DMS79 (cell line): ENCODE measurements at regions not wholly inside any gene's neighbourhood (a gene's known extent, or its start where the extent isn't known, plus 50 kb on each side); places are given as distances from the start of the nearest gene placed in this dataset.
"Not testable (repeated sequence)": the region's sequence is repeated elsewhere in the genome, so short reads cannot be mapped to it uniquely, and the experiment has no call there.

Source experiments
- DNase-seq: peaks from one replicate; lab custom pipeline; 2025; lab: John Stamatoyannopoulos, UW

- DNase-seq: no peak
Observed at GRCh38 chr10:85459906-85460305, 906.7 kb downstream of the GRID1 start.

GRCh38 chr10:85464336-85464735 lies 902.3 kb downstream of the GRID1 start:
- no peak for DNase-seq

GRCh38 chr10:85477979-85478378 lies 888.6 kb downstream of the GRID1 start:
- no peak for DNase-seq

GRCh38 chr10:85490431-85490830 lies 876.2 kb downstream of the GRID1 start:
- no peak for DNase-seq

- DNase-seq: no peak
Observed at GRCh38 chr10:85491652-85492051, 874.9 kb downstream of the GRID1 start.

- DNase-seq: no peak
Observed at GRCh38 chr10:85492684-85493083, 873.9 kb downstream of the GRID1 start.

- DNase-seq: no peak
Observed at GRCh38 chr10:85493703-85494102, 872.9 kb downstream of the GRID1 start.

GRCh38 chr10:85504641-85505040 lies 862.0 kb downstream of the GRID1 start:
- not testable (repeated sequence) for DNase-seq

- no peak for DNase-seq
Observed at GRCh38 chr10:85508159-85508558, 858.4 kb downstream of the GRID1 start.

GRCh38 chr10:85510682-85511081 lies 855.9 kb downstream of the GRID1 start:
- no peak for DNase-seq

- DNase-seq: no peak
Observed at GRCh38 chr10:85513436-85513835, 853.2 kb downstream of the GRID1 start.

GRCh38 chr10:85515316-85515715 lies 851.3 kb downstream of the GRID1 start:
- no peak for DNase-seq

- DNase-seq: no peak
Observed at GRCh38 chr10:85524001-85524666, 842.5 kb downstream of the GRID1 start.

- DNase-seq: no peak
Observed at GRCh38 chr10:85527616-85528317, 838.8 kb downstream of the GRID1 start.

- DNase-seq: no peak
Observed at GRCh38 chr10:85528318-85528652, 838.3 kb downstream of the GRID1 start.

- no peak for DNase-seq
Observed at GRCh38 chr10:85531706-85532105, 834.9 kb downstream of the GRID1 start.

- DNase-seq: no peak
Observed at GRCh38 chr10:85532773-85533172, 833.8 kb downstream of the GRID1 start.

- DNase-seq: no peak
Observed at GRCh38 chr10:85535926-85536325, 830.7 kb downstream of the GRID1 start.

GRCh38 chr10:85537561-85537960 lies 829.0 kb downstream of the GRID1 start:
- no peak for DNase-seq

GRCh38 chr10:85538601-85539000 lies 828.0 kb downstream of the GRID1 start:
- no peak for DNase-seq

- DNase-seq: no peak
Observed at GRCh38 chr10:85542152-85542551, 824.4 kb downstream of the GRID1 start.

GRCh38 chr10:85542936-85543730 lies 823.5 kb downstream of the GRID1 start:
- DNase-seq: no peak

- DNase-seq: no peak
Observed at GRCh38 chr10:85544956-85545355, 821.6 kb downstream of the GRID1 start.
